Astrocyte of the cerebellum (primary cell): ENCODE measurements at regions not wholly inside any gene's neighbourhood (a gene's known extent, or its start where the extent isn't known, plus 50 kb on each side); places are given as distances from the start of the nearest gene placed in this dataset.

Source experiments
- DNase-seq: peaks from one replicate; pipeline ENCODE4 v3.0.0-alpha.2; 2011; ENCODE audit warnings: low read depth
- H3K4me3 ChIP-seq: 2 replicates; pipeline ENCODE4 v1.5.1; 2011; ENCODE audit warnings: mild to moderate bottlenecking, low read depth, low read length, moderate library complexity
- CTCF ChIP-seq: IDR thresholded peaks from 2 replicates; pipeline ENCODE4 v1.5.1; 2012; ENCODE audit warnings: low read length, low read depth, moderate library complexity, mild to moderate bottlenecking; ENCODE audit errors: missing control alignments
- in situ Hi-C: cut with HindIII; loops from 2 replicates; pipeline ENCODE4 v1.10.0; 2017; ENCODE audit warnings: low sequenced_read_pairs

- TF ChIP-seq CTCF = no peak
- DNase-seq = no peak
- no peak overlapping the region for H3K4me3 ChIP-seq
- in situ Hi-C loops = no loop called here
These were observed 69.7 kb downstream of the RPLP1 start for GRCh38 chr15:69522361-69522760.

- no peak overlapping the region for H3K4me3 ChIP-seq
- in situ Hi-C loops = no loop called here
- peak; percentile 82 for TF ChIP-seq CTCF
- peak; percentile 68 for DNase-seq
These were observed 70.7 kb downstream of the RPLP1 start for GRCh38 chr15:69523010-69524001.

GRCh38 chr15:69524296-69524695, 71.7 kb downstream of the RPLP1 start:
- DNase-seq = no peak
- in situ Hi-C loops = no loop called here
- H3K4me3 ChIP-seq = no peak overlapping the region
- no peak for TF ChIP-seq CTCF

GRCh38 chr15:69524814-69525213, 72.2 kb downstream of the RPLP1 start:
- in situ Hi-C loops = no loop called here
- no peak overlapping the region for H3K4me3 ChIP-seq
- no peak for TF ChIP-seq CTCF
- DNase-seq = no peak

GRCh38 chr15:69525543-69525942, 72.9 kb downstream of the RPLP1 start:
- in situ Hi-C loops = no loop called here
- no peak for DNase-seq
- TF ChIP-seq CTCF = no peak
- H3K4me3 ChIP-seq = no peak overlapping the region

- DNase-seq = no peak
These were observed 73.8 kb downstream of the RPLP1 start for GRCh38 chr15:69526081-69527061.

More at GRCh38 chr15:69526081-69527061, 73.8 kb downstream of the RPLP1 start:
- no peak overlapping the region for H3K4me3 ChIP-seq
- in situ Hi-C loops = no loop called here
- no peak for TF ChIP-seq CTCF
